PFSK-1 (cell line): ENCODE measurements at regions not wholly inside any gene's neighbourhood (a gene's known extent, or its start where the extent isn't known, plus 50 kb on each side); places are given as distances from the start of the nearest gene placed in this dataset.

Source experiments
- FOXP2 ChIP-seq: optimal IDR thresholded peaks from 2 replicates; pipeline ENCODE3; 2011; ENCODE audit warnings: borderline replicate concordance, control low read depth, inconsistent platforms; ENCODE audit not compliant: insufficient read depth; ENCODE audit errors: extremely low read length, extremely low read depth
- POLR2AphosphoS5 ChIP-seq: IDR thresholded peaks from 2 replicates; pipeline ENCODE4 v1.6.1; 2012; ENCODE audit warnings: low read depth, mild to moderate bottlenecking, control low read depth, low read length, moderate library complexity
- REST ChIP-seq, 2 experiments: IDR thresholded peaks; 2 replicates each; pipeline versions ENCODE4 v1.6.1 to v1.8.0; 2011 to 2012; ENCODE audit warnings: low read depth in 2 of 2, low read length in 2 of 2, control low read depth in 1 of 2, inconsistent platforms in 1 of 2, mild to moderate bottlenecking in 1 of 2, moderate library complexity in 1 of 2; ENCODE audit not compliant: insufficient read depth in 1 of 2
- SIN3A ChIP-seq: IDR thresholded peaks from 2 replicates; pipeline ENCODE4 v1.6.1; 2012; ENCODE audit warnings: mild to moderate bottlenecking, low read length, moderate library complexity, borderline replicate concordance; ENCODE audit not compliant: insufficient read depth
- TAF1 ChIP-seq: IDR thresholded peaks from 2 replicates; pipeline ENCODE4 v1.6.1; 2012; ENCODE audit warnings: low read length, control low read depth, borderline replicate concordance; ENCODE audit not compliant: insufficient read depth

- no peak for TF ChIP-seq POLR2AphosphoS5
- no peak for TF ChIP-seq SIN3A
- TF ChIP-seq FOXP2 = no peak
- no peak for TF ChIP-seq TAF1
- TF ChIP-seq REST (IDR thresholded peaks at IDR 0.05; ENCODE audit: insufficient read depth in 1 of 2, low read depth in 2 of 2, low read length in 2 of 2) = no peak
Measured at GRCh38 chr3:194022816-194023215, 113.1 kb upstream of the HES1 start.

GRCh38 chr3:194023501-194024280 lies 112.3 kb upstream of the HES1 start:
- no peak for TF ChIP-seq SIN3A
- TF ChIP-seq REST (IDR thresholded peaks at IDR 0.05; ENCODE audit: insufficient read depth in 1 of 2, low read depth in 2 of 2, low read length in 2 of 2) = no peak
- TF ChIP-seq TAF1 = no peak

GRCh38 chr3:194025119-194025518 lies 110.8 kb upstream of the HES1 start:
- TF ChIP-seq POLR2AphosphoS5 = no peak
- TF ChIP-seq REST (IDR thresholded peaks at IDR 0.05; ENCODE audit: insufficient read depth in 1 of 2, low read depth in 2 of 2, low read length in 2 of 2) = no peak
- TF ChIP-seq SIN3A = no peak
- TF ChIP-seq TAF1 = no peak
- no peak for TF ChIP-seq FOXP2

- TF ChIP-seq SIN3A (no peak), REST (IDR thresholded peaks at IDR 0.05; ENCODE audit: insufficient read depth in 1 of 2, low read depth in 2 of 2, low read length in 2 of 2) (no peak), FOXP2 (no peak), TAF1 (no peak), POLR2AphosphoS5 (no peak)
Measured at GRCh38 chr3:194025951-194026350, 110.0 kb upstream of the HES1 start.

- TF ChIP-seq REST (IDR thresholded peaks at IDR 0.05; ENCODE audit: insufficient read depth in 1 of 2, low read depth in 2 of 2, low read length in 2 of 2) (no peak), SIN3A (no peak), FOXP2 (no peak), POLR2AphosphoS5 (no peak), TAF1 (no peak)
Measured at GRCh38 chr3:194028434-194029004, 107.4 kb upstream of the HES1 start.
